Panc1 (cell line): ENCODE measurements at regions not wholly inside any gene's neighbourhood (a gene's known extent, or its start where the extent isn't known, plus 50 kb on each side); places are given as distances from the start of the nearest gene placed in this dataset.

Source experiments
- ATAC-seq: fragments of 200-7000 bp; cut with Tn5 transposase; 2 replicates; pipeline ENCODE4 v1.9.1; 2020; ENCODE audit warnings: mild to moderate bottlenecking, moderate library complexity
- BruUV-seq: library from RNA; stranded (reverse); fragments of 400-500 nt; replicated peaks from 2 replicates; lab custom pipeline; 2021; lab: Mats Ljungman, UMichigan
- CTCF ChIA-PET: fragments of 300-600 bp; sonication (Branson Sonifier 250); formaldehyde crosslinking; loops from one replicate; lab custom pipeline; 2022; ENCODE audit warnings: antibody characterized with exemption; lab: Charles Lee
- POLR2A ChIA-PET: fragments of 300-600 bp; sonication (Branson Sonifier 250); formaldehyde crosslinking; loops from one replicate; lab custom pipeline; 2022; ENCODE audit warnings: antibody characterized with exemption; lab: Charles Lee
- DNase-seq: peaks from one replicate; pipeline ENCODE4 v3.0.0-alpha.2; 2010; ENCODE audit warnings: low read depth, low spot score
- H3K27ac ChIP-seq: 2 replicates; pipeline ENCODE4 v1.5.1; 2011; ENCODE audit warnings: mild to moderate bottlenecking, low read length, inconsistent platforms
- H3K27me3 ChIP-seq: fragments of 200-500 bp; sonication (Bioruptor generic); 2 replicates; pipeline ENCODE4 v1.6.0; 2014; ENCODE audit warnings: low read length, inconsistent platforms; ENCODE audit not compliant: control insufficient read depth, insufficient read depth
- H3K36me3 ChIP-seq: fragments of 200-500 bp; sonication (Bioruptor generic); 2 replicates; pipeline ENCODE4 v1.5.1; 2014; ENCODE audit warnings: inconsistent platforms, mild to moderate bottlenecking, low read length, moderate library complexity; ENCODE audit not compliant: control insufficient read depth, insufficient read depth
- H3K4me1 ChIP-seq: 2 replicates; pipeline ENCODE4 v1.5.1; 2011; ENCODE audit warnings: inconsistent platforms, mild to moderate bottlenecking, low read length, moderate library complexity; ENCODE audit not compliant: control insufficient read depth, insufficient read depth
- H3K4me3 ChIP-seq, 2 experiments: 2 replicates each; pipeline ENCODE4 v1.5.1; 2011 to 2012; ENCODE audit warnings: low read depth in 2 of 2, low read length in 2 of 2, mild to moderate bottlenecking in 2 of 2, inconsistent platforms in 1 of 2, moderate library complexity in 1 of 2
- H3K9me3 ChIP-seq: fragments of 200-500 bp; sonication (Bioruptor generic); 2 replicates; pipeline ENCODE4 v1.5.1; 2014; ENCODE audit warnings: low read depth, mild to moderate bottlenecking, inconsistent platforms, low read length, moderate library complexity; ENCODE audit not compliant: control insufficient read depth, insufficient read depth
- POLR2AphosphoS5 ChIP-seq: IDR thresholded peaks from 2 replicates; pipeline ENCODE4 v1.6.1; 2012; ENCODE audit warnings: mild to moderate bottlenecking, low read depth, low read length, moderate library complexity
- SIN3A ChIP-seq: IDR thresholded peaks from 2 replicates; pipeline ENCODE4 v1.6.1; 2012; ENCODE audit warnings: low read depth, mild to moderate bottlenecking, low read length, moderate library complexity, borderline replicate concordance; ENCODE audit not compliant: insufficient read depth
- TCF7L2 ChIP-seq: IDR thresholded peaks from 2 replicates; pipeline ENCODE4 v1.6.1; 2011; ENCODE audit warnings: mild to moderate bottlenecking, low read depth, low read length, inconsistent platforms
- in situ Hi-C: cut with HindIII; loops from 2 replicates; pipeline ENCODE4 v1.10.0; 2016; ENCODE audit warnings: low sequenced_read_pairs, low pct_unique_long_range_greater_than_20kb
- intact Hi-C: fragments of 100-400 bp; cut with micrococcal nuclease; formaldehyde crosslinking; loops from one replicate; pipeline ENCODE4 v1.10.0; 2022; ENCODE audit not compliant: unreplicated experiment
- TF ChIP-seq, protein P1 (sequence below), 2 experiments: IDR thresholded peaks; 2 replicates each; pipeline ENCODE4 v1.6.1; 2011 to 2012; ENCODE audit warnings: low read depth in 2 of 2, control low read depth in 1 of 2, low read length in 1 of 2, mild to moderate bottlenecking in 1 of 2, moderate library complexity in 1 of 2; ENCODE audit not compliant: insufficient read depth in 1 of 2
- TF ChIP-seq, protein P2 (sequence below): fragments of 450-650 bp; IDR thresholded peaks from 2 replicates; pipeline ENCODE4 v1.5.1; 2017; ENCODE audit warnings: mild to moderate bottlenecking

DNA sequence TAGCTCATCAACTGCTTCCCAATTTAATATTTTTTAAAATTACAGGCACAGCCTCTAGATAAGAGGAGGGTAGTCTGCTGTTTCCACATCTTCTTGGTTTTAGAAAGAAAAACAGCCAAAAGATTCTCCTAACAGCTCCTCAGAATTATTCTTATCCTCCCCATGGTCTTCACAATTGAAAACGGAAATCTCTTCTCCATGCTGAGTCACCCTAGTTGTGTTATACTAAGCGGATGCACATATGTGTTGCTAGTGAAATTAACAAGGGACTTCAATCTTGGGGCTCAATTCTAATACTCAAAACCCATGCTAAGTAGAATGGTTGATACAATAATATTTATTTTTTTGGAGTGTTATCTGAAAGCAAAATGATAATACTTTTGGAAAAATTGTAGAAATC lies 71.9 kb upstream of the NPY start:
- in situ Hi-C loops (no loop called here), intact Hi-C loops (no loop called here)
- BruUV-seq, result no TSS peak
- CTCF ChIA-PET, result no interaction called here
- Histone ChIP-seq H3K27me3 (no peaks in the 10 kb centered on the region), H3K27ac (no peak overlapping the region), H3K4me1 (no peaks in the 10 kb centered on the region), H3K36me3 (no peaks in the 10 kb centered on the region), H3K4me3 (no peak overlapping the region), H3K9me3 (no peaks in the 10 kb centered on the region)
- POLR2A ChIA-PET, result no interaction called here
- DNase-seq (no peak), ATAC-seq (no peak)
- TF ChIP-seq, protein P1, sequence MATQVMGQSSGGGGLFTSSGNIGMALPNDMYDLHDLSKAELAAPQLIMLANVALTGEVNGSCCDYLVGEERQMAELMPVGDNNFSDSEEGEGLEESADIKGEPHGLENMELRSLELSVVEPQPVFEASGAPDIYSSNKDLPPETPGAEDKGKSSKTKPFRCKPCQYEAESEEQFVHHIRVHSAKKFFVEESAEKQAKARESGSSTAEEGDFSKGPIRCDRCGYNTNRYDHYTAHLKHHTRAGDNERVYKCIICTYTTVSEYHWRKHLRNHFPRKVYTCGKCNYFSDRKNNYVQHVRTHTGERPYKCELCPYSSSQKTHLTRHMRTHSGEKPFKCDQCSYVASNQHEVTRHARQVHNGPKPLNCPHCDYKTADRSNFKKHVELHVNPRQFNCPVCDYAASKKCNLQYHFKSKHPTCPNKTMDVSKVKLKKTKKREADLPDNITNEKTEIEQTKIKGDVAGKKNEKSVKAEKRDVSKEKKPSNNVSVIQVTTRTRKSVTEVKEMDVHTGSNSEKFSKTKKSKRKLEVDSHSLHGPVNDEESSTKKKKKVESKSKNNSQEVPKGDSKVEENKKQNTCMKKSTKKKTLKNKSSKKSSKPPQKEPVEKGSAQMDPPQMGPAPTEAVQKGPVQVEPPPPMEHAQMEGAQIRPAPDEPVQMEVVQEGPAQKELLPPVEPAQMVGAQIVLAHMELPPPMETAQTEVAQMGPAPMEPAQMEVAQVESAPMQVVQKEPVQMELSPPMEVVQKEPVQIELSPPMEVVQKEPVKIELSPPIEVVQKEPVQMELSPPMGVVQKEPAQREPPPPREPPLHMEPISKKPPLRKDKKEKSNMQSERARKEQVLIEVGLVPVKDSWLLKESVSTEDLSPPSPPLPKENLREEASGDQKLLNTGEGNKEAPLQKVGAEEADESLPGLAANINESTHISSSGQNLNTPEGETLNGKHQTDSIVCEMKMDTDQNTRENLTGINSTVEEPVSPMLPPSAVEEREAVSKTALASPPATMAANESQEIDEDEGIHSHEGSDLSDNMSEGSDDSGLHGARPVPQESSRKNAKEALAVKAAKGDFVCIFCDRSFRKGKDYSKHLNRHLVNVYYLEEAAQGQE (IDR thresholded peaks at IDR 0.05; ENCODE audit: insufficient read depth in 1 of 2, low read depth in 2 of 2, low read length in 1 of 2), result no peak
- TF ChIP-seq SIN3A (no peak), TCF7L2 (no peak), POLR2AphosphoS5 (no peak)
- TF ChIP-seq, protein P2, sequence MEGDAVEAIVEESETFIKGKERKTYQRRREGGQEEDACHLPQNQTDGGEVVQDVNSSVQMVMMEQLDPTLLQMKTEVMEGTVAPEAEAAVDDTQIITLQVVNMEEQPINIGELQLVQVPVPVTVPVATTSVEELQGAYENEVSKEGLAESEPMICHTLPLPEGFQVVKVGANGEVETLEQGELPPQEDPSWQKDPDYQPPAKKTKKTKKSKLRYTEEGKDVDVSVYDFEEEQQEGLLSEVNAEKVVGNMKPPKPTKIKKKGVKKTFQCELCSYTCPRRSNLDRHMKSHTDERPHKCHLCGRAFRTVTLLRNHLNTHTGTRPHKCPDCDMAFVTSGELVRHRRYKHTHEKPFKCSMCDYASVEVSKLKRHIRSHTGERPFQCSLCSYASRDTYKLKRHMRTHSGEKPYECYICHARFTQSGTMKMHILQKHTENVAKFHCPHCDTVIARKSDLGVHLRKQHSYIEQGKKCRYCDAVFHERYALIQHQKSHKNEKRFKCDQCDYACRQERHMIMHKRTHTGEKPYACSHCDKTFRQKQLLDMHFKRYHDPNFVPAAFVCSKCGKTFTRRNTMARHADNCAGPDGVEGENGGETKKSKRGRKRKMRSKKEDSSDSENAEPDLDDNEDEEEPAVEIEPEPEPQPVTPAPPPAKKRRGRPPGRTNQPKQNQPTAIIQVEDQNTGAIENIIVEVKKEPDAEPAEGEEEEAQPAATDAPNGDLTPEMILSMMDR, result no peak

DNA sequence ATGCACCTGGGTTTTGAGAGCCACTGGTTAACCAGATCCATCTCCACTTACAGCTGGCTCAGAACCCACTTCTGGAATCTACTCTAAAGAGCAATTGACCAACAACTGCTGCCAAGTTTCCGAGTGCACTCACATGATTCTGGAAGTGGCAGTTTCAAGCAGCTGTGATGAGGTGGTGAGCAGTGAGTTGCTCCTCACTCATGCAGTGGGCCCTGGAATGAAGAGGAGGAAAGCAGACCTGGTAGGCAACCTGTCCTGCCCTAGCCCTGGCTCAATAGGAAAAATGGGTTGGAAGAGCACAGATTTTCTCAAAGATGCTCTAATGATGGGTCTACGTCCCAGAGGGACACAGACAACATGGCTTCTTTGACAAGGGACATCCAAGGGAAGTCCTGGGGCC lies 70.7 kb upstream of the NPY start:
- no TSS peak for BruUV-seq
- POLR2A ChIA-PET, result no interaction called here
- intact Hi-C loops (no loop called here), in situ Hi-C loops (no loop called here)
- Histone ChIP-seq H3K36me3 (no peaks in the 10 kb centered on the region), H3K27me3 (no peaks in the 10 kb centered on the region; the same call in 1 of the 2 replicates), H3K9me3 (no peaks in the 10 kb centered on the region), H3K27ac (no peak overlapping the region), H3K4me3 (no peak overlapping the region), H3K4me1 (no peaks in the 10 kb centered on the region)
- DNase-seq (no peak), ATAC-seq (no peak)
- CTCF ChIA-PET, result no interaction called here
- TF ChIP-seq, protein P2, result no peak
- TF ChIP-seq SIN3A, result no peak
- TF ChIP-seq, protein P1 (IDR thresholded peaks at IDR 0.05; ENCODE audit: insufficient read depth in 1 of 2, low read depth in 2 of 2, low read length in 1 of 2), result no peak
- TF ChIP-seq TCF7L2, result no peak
- TF ChIP-seq POLR2AphosphoS5, result no peak
